Gastrocnemius medialis (tissue), 4 donors: ENCODE measurements at regions not wholly inside any gene's neighbourhood (a gene's known extent, or its start where the extent isn't known, plus 50 kb on each side); places are given as distances from the start of the nearest gene placed in this dataset.

Experiments used
- CTCF ChIP-seq, 5 experiments: fragments of 450-650 bp in 3 of 5; fragments of 200-600 bp in 2 of 5; sonication (generic) in 2 of 5; IDR thresholded peaks in 4 of 5; conservative IDR thresholded peaks in 1 of 5; 1 replicate in 4 of 5; 2 replicates in 1 of 5; pipeline ENCODE4 v1.5.1; 2016 to 2019; ENCODE audit warnings: antibody characterized with exemption in 5 of 5, mild to moderate bottlenecking in 3 of 5, moderate library complexity in 3 of 5
- POLR2A ChIP-seq, 2 donors: fragments of 450-650 bp; IDR thresholded peaks; one replicate each; pipeline ENCODE4 v1.6.1; 2017; ENCODE audit warnings: antibody characterized with exemption in 2 of 2, mild to moderate bottlenecking in 2 of 2, moderate library complexity in 2 of 2

GRCh38 chr6:27599859-27600532 is 127.1 kb upstream of the ZNF184 start:
- TF ChIP-seq POLR2A (IDR thresholded peaks at IDR 0.05) (no peak), CTCF (IDR thresholded peaks at IDR 0.05 in 4 of 5, conservative IDR thresholded peaks at IDR 0.05 in 1 of 5) (no peak)
